Activated CD4-positive, alpha-beta memory T cell treated with anti-CD3 and anti-CD28 coated beads, Interleukin-2, amount 10 ng/mL, durations not matched to agents 7 days and 5 days (primary cell): ENCODE measurements at regions not wholly inside any gene's neighbourhood (a gene's known extent, or its start where the extent isn't known, plus 50 kb on each side); places are given as distances from the start of the nearest gene placed in this dataset.
"Not testable (repeated sequence)": the region's sequence is repeated elsewhere in the genome, so short reads cannot be mapped to it uniquely, and the experiment has no call there.

Source experiments
- CTCF ChIA-PET: fragments of 350-600 bp; sonication (Branson Sonifier 250); formaldehyde crosslinking; loops from one replicate; lab custom pipeline; 2021; ENCODE audit warnings: antibody characterized with exemption, inconsistent platforms; lab: Charles Lee
- POLR2A ChIA-PET: fragments of 350-600 bp; sonication (Branson Sonifier 250); formaldehyde crosslinking; loops from one replicate; lab custom pipeline; 2021; ENCODE audit warnings: antibody characterized with exemption; lab: Charles Lee
- DNase-seq: peaks from one replicate; pipeline ENCODE4 v3.0.0-alpha.2; 2020
- H3K27ac Mint-ChIP-seq: one replicate; pipeline ENCODE4 v1.8.0; 2021; ENCODE audit warnings: mild to moderate bottlenecking, mixed read lengths
- H3K27me3 Mint-ChIP-seq: one replicate; pipeline ENCODE4 v1.8.0; 2021; ENCODE audit warnings: mixed read lengths
- H3K36me3 Mint-ChIP-seq: one replicate; pipeline ENCODE4 v1.8.0; 2021; ENCODE audit warnings: low read depth, mixed read lengths
- H3K4me1 Mint-ChIP-seq: one replicate; pipeline ENCODE4 v1.8.0; 2021; ENCODE audit warnings: mixed read lengths
- H3K4me3 Mint-ChIP-seq: one replicate; pipeline ENCODE4 v1.8.0; 2021; ENCODE audit warnings: mild to moderate bottlenecking, mixed read lengths
- H3K9me3 Mint-ChIP-seq: one replicate; pipeline ENCODE4 v1.8.0; 2021; ENCODE audit warnings: mixed read lengths

DNA sequence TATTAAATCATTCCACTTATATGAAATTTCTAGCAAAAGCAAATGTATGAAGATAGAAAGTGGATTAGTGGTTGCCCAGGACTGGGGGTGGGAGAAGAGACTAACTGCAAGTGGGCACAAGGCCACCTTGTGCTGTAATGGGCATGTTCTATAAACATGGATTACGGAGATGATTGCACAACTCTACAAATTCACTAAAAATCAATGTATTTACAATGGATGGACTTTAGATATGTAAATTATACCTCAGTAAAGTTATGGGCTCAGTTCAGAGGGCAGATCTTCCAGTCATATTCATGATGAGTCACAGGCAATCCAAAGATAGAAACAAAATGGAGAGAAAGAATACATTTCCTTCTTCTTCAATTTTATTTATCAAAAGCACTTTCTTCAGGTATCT, 173.9 kb downstream of the NDUFA12 start:
- no peak for DNase-seq
- H3K4me3 Mint-ChIP-seq = no peak overlapping the region
- peaks cover 6% of the 10 kb centered on the region for H3K27me3 Mint-ChIP-seq
- H3K27ac Mint-ChIP-seq = no peak overlapping the region
- no peaks in the 10 kb centered on the region for H3K9me3 Mint-ChIP-seq
- ChIA-PET POLR2A (no interaction called here), CTCF (no interaction called here)
- H3K4me1 Mint-ChIP-seq = peaks cover 19% of the 10 kb centered on the region
- H3K36me3 Mint-ChIP-seq = no peaks in the 10 kb centered on the region

DNA sequence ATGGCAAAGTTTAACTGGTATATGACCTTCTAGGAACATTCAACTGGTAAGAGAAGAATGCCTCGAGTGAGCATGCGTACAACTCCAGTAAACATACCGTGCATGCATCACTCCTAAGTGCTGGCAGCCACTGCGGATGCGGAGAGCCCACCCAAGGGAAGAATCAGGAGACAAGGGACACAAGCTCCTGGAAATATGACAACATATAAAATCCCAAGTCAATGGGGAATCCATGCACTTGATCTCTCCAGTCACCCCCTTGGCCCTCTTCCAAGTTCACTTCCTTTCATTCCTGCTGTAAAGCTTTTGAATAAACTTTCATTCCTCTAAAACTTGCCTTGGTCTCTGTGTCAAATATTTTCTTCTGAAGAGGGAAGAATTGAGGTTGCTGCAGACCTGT, 168.7 kb upstream of the TMCC3 start:
- ChIA-PET POLR2A (no interaction called here), CTCF (no interaction called here)
- no peak for DNase-seq
- no peak overlapping the region for H3K4me3 Mint-ChIP-seq
- H3K36me3 Mint-ChIP-seq = no peaks in the 10 kb centered on the region
- H3K27ac Mint-ChIP-seq = no peak overlapping the region
- H3K27me3 Mint-ChIP-seq = peaks cover 5% of the 10 kb centered on the region
- H3K9me3 Mint-ChIP-seq = peaks cover 9% of the 10 kb centered on the region
- H3K4me1 Mint-ChIP-seq = peaks cover 3% of the 10 kb centered on the region

DNA sequence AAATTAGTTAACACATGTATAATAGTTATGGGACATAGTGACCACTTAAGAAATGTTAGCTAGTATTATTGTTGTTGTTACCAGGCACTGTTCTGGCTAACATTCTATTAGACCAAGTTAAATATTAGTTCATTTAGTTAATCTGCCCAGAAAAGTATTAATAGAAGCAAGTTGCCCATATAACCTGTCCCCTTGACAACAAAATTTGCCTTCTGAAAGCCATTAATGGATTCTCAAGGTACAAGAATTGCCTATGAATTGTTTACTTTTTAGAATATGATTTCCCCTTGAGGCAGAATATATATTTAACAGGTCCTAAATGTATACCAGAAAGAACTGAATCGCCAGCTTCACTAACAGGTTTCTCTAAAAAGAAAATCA, 167.3 kb upstream of the TMCC3 start:
- H3K27ac Mint-ChIP-seq = no peak overlapping the region
- no peak overlapping the region for H3K4me3 Mint-ChIP-seq
- H3K27me3 Mint-ChIP-seq = peaks cover 3% of the 10 kb centered on the region
- H3K9me3 Mint-ChIP-seq = peaks cover 20% of the 10 kb centered on the region
- DNase-seq = no peak
- H3K4me1 Mint-ChIP-seq = peaks cover 3% of the 10 kb centered on the region
- CTCF ChIA-PET = interaction anchor here (1.0 kb wide), 2 partner anchors 256 to 717 kb away, joined by 3 to 4 read pairs; partner anchors contain the start of gene NR2C1
- peaks cover 7% of the 10 kb centered on the region for H3K36me3 Mint-ChIP-seq
- POLR2A ChIA-PET = no interaction called here

DNA sequence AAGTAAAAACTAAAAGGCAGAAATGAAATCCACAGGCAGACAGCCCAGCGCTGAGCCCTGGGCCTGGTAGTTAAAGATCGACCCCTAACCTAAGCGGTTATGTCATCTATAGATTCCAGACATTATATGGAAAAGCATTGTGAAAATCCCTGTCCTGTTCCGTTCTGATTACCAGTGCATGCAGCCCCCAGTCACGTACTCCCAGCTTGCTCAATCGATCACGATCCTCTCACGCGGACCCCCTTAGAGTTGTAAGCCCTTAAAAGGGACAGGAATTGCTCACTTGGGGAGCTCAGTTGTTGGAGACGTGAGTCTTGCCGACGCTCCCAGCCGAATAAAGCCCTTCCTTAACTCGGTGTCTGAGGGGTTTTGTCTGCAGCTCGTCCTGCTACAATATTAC, 166.8 kb upstream of the TMCC3 start:
- CTCF ChIA-PET, H3K27me3 Mint-ChIP-seq, H3K36me3 Mint-ChIP-seq, H3K27ac Mint-ChIP-seq, H3K4me3 Mint-ChIP-seq, POLR2A ChIA-PET, H3K4me1 Mint-ChIP-seq, DNase-seq: not testable (repeated sequence)
- peaks cover 20% of the 10 kb centered on the region for H3K9me3 Mint-ChIP-seq

DNA sequence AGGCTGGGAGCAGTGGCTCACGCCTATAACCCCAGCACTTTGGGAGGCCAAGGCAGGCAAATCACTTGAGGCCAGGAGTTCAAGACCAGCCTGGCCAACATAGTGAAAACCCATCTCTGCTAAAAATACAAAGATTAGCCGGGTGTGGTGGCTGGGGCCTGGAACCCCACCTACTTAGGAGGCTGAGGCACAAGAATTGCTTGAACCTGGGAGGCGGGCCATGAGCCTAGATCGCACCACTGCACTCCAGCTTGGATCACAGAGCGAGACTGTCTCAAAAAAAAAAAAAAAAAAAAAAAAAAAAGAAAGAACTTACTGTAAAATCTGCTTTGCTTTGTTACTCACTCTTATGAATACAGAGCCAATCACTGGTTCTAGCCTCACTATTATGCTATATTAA, 166.4 kb upstream of the TMCC3 start:
- H3K4me3 Mint-ChIP-seq, H3K4me1 Mint-ChIP-seq, H3K27ac Mint-ChIP-seq, H3K27me3 Mint-ChIP-seq, H3K36me3 Mint-ChIP-seq, DNase-seq, CTCF ChIA-PET, POLR2A ChIA-PET: not testable (repeated sequence)
- H3K9me3 Mint-ChIP-seq = peaks cover 20% of the 10 kb centered on the region

DNA sequence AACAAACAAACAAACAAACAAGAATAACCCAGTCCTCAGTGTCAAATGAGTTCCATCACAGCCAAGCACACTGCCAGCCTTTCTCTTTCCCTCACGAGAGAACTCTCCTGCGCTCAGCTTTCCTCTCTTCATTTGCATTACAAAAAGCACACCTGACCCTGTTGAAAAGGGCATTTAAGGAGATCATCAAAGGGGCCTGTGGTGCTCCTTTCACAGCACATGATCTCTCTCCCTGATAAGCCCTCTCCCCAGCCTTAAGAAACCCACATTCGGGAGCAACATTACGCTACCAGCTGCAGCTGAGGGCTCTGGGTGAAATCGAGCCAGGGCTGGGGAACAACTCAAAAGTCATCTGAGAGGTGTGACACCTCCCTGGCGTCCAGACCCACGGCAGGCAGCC, 165.6 kb upstream of the TMCC3 start:
- ChIA-PET CTCF (no interaction called here), POLR2A (no interaction called here)
- DNase-seq = no peak
- no peak overlapping the region for H3K4me3 Mint-ChIP-seq
- H3K4me1 Mint-ChIP-seq = peaks cover 3% of the 10 kb centered on the region
- H3K27me3 Mint-ChIP-seq = peaks cover 4% of the 10 kb centered on the region
- peaks cover 27% of the 10 kb centered on the region for H3K9me3 Mint-ChIP-seq
- no peak overlapping the region for H3K27ac Mint-ChIP-seq
- peaks cover 7% of the 10 kb centered on the region for H3K36me3 Mint-ChIP-seq

DNA sequence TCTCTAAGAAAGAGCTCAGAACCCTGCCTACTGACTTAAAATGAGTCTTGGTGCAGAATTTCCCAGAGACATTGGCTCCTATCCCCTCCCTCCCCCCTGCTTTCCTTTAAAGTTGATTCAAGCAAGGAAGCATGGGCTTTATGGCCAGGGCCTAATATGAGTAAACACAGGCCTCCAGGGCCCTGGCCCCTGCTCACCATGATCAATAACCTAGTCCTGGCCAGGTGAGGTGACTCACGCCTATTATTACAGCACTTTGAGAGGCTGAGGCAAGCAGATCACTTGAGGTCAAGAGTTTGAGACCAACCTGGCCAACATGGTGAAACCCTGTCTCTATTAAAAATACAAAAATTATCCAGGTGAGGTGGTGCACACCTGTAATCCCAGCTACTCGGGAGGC, 165.1 kb upstream of the TMCC3 start:
- DNase-seq = no peak
- ChIA-PET POLR2A (no interaction called here), CTCF (no interaction called here)
- H3K27ac Mint-ChIP-seq = no peak overlapping the region
- peaks cover 28% of the 10 kb centered on the region for H3K9me3 Mint-ChIP-seq
- peaks cover 6% of the 10 kb centered on the region for H3K27me3 Mint-ChIP-seq
- no peak overlapping the region for H3K4me3 Mint-ChIP-seq
- H3K4me1 Mint-ChIP-seq = peaks cover 3% of the 10 kb centered on the region
- H3K36me3 Mint-ChIP-seq = peaks cover 7% of the 10 kb centered on the region

DNA sequence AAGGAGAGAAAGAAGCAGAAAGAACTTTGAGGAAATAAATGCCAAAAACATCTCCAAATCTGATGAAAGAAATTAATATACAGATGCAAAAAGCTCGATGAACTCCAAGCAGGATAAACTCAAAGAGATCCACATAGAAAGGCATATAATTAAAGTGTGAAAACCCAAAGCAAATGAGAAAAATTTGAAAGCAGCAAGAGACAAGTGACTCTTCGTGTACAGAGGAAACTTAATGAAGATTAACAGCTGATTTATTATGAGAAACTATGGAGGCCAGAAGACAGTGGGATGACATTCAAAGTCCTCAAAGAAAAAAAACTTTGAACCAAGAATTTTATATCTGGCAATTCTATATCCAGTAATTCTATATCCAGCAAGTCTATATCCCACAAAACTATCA, 163.0 kb upstream of the TMCC3 start:
- H3K4me3 Mint-ChIP-seq = no peak overlapping the region
- H3K36me3 Mint-ChIP-seq = peaks cover 7% of the 10 kb centered on the region
- DNase-seq = no peak
- ChIA-PET CTCF (no interaction called here), POLR2A (no interaction called here)
- H3K4me1 Mint-ChIP-seq = peaks cover 3% of the 10 kb centered on the region
- H3K27me3 Mint-ChIP-seq = peaks cover 11% of the 10 kb centered on the region
- H3K9me3 Mint-ChIP-seq = peaks cover 34% of the 10 kb centered on the region
- no peak overlapping the region for H3K27ac Mint-ChIP-seq

DNA sequence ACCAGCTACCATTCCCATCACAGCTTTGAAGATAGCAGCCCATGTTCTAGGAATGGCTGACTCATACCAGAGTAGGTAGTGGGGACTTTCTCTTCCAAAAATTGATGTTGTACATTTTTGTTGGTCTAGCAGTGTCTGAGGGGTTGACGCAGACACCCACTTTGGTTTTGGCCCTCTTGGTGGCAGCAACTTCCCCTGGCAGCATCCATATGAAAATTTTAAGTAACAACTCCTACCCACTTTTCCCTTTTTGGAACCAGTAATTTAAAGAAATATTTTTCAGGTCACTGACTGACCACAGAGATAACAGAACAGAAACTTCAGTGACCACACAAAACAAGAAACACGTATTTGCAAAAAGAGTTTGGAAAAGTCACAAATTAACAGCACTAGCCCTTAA, 162.0 kb upstream of the TMCC3 start:
- no peaks in the 10 kb centered on the region for H3K4me1 Mint-ChIP-seq
- peaks cover 7% of the 10 kb centered on the region for H3K36me3 Mint-ChIP-seq
- no peak overlapping the region for H3K27ac Mint-ChIP-seq
- ChIA-PET POLR2A (no interaction called here), CTCF (no interaction called here)
- H3K27me3 Mint-ChIP-seq = peaks cover 11% of the 10 kb centered on the region
- no peak overlapping the region for H3K4me3 Mint-ChIP-seq
- DNase-seq = no peak
- peaks cover 34% of the 10 kb centered on the region for H3K9me3 Mint-ChIP-seq

DNA sequence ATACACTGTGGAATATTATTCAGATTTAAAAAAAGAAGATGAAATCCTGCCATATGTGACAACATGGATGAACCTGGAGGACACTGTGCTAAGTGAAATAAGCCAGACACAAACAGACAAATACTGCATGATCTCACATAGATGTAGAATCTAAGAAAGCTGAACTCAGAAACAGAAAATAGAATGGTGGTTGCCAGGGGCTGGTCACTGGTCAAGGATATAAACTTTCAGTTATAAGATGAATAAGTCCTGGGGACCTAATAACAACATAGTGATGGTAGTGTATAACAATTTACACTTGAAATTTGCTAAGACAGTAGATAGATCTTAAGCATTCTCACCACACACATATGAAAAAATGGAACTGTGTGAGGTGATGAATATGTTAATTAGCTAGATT, 161.3 kb upstream of the TMCC3 start:
- H3K4me3 Mint-ChIP-seq = no peak overlapping the region
- H3K9me3 Mint-ChIP-seq = peaks cover 34% of the 10 kb centered on the region
- ChIA-PET CTCF (no interaction called here), POLR2A (no interaction called here)
- no peak for DNase-seq
- peaks cover 7% of the 10 kb centered on the region for H3K36me3 Mint-ChIP-seq
- H3K27me3 Mint-ChIP-seq = peaks cover 13% of the 10 kb centered on the region
- H3K4me1 Mint-ChIP-seq = no peaks in the 10 kb centered on the region
- no peak overlapping the region for H3K27ac Mint-ChIP-seq

DNA sequence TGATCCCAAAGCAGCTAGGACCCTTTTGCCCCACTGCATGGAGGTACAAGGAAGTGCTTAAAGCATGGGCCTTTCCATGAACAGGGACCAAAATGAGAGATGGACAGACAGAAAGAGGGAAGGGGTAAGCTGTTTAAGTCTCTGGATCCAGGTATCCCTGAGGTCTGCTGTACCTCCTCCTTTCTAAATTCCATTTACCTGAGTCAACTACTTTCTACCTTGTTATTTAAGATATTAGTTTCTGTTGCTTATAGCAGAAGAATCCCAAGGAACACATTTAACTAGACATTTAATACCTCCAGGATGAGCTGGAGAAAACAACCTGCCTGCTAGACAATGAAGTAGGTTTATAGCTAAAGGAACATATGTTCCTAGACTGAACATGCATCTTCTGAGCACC, 157.6 kb upstream of the TMCC3 start:
- Mint-ChIP-seq H3K27ac (no peak overlapping the region), H3K36me3 (peaks cover 3% of the 10 kb centered on the region), H3K4me3 (no peak overlapping the region), H3K27me3 (peaks cover 10% of the 10 kb centered on the region), H3K9me3 (peaks cover 17% of the 10 kb centered on the region), H3K4me1 (no peaks in the 10 kb centered on the region)
- POLR2A ChIA-PET = no interaction called here
- CTCF ChIA-PET = no interaction called here
- no peak for DNase-seq

DNA sequence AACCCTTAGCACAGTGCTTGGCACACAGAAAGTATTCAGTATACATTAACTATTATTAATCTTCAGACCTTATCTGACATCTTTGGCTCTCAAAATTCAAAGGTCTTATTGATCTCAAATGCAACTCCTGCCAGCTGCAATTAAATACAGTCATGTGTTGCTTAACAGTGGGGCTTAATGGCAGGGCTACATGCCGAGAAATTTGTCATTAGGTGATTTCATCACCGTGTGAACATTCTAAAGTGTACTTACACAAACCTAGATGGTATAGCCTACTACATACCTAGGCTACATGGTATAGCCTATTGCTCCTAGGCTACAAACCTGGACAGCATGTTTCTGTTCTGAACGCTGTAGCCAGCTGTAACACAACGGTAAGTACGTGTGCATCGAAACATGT, 156.3 kb upstream of the TMCC3 start:
- Mint-ChIP-seq H3K4me1 (no peaks in the 10 kb centered on the region), H3K27me3 (peaks cover 11% of the 10 kb centered on the region), H3K27ac (no peak overlapping the region), H3K4me3 (no peak overlapping the region), H3K9me3 (peaks cover 12% of the 10 kb centered on the region), H3K36me3 (no peaks in the 10 kb centered on the region)
- ChIA-PET CTCF (no interaction called here), POLR2A (no interaction called here)
- DNase-seq = no peak

DNA sequence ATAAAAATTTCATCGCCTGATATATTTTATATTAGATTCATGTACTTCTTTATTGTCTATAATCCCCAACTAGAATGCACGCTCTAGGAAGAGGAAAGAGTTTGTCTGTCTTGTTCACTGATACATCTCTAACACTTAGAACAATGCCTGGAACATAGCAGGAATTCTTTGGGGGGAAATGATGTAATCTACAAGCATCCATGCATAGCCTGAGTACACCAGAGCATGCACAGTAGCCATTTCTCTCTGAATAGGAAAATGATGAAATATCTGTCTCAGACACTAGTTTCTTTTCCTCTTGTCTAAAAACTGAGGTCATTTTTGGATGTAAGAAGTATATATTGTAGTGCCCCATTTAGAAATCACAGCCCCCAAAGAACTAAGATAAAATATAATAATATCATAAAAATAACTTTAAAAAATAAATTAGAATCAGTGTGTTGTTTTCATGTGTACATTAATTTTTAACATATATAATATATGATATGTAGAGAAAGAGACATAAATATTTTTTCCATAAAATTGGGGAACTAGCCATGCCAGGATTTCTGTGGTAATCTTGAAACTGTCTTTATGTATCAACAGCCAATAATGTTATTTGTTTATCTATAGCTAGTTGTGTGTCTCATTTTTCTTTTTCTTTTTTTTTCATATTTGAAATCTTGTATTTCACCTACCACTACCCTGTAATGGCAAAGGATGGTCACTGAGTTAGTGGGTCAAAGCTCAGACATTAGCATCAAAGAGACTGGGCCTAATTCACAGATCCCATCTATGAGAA, 155.6 kb upstream of the TMCC3 start:
- Mint-ChIP-seq H3K36me3 (no peaks in the 10 kb centered on the region), H3K27me3 (peaks cover 10% of the 10 kb centered on the region), H3K4me3 (no peak overlapping the region), H3K9me3 (peaks cover 7% of the 10 kb centered on the region), H3K4me1 (no peaks in the 10 kb centered on the region), H3K27ac (no peak overlapping the region)
- ChIA-PET CTCF (no interaction called here), POLR2A (no interaction called here)
- DNase-seq = no peak

DNA sequence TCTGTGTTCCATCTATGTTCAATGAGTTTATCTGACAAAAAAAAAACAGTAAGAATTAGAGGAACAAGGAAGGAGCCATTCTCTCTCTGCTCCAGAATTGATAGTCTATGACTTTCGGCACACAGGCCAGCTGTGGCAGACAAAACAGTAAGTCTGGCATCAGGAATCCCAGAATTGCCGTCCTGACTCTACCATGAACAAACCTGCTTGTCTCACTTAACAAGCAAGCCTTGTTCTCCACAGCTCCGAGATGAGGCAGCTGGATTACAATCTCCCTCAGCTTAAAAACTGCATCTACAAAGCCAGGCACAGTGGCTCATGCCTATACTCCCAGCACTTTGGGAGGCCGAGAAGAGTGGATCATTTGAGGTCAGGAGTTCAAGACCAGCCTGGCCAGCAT, 153.6 kb upstream of the TMCC3 start:
- ChIA-PET CTCF (no interaction called here), POLR2A (no interaction called here)
- H3K27me3 Mint-ChIP-seq = peaks cover 5% of the 10 kb centered on the region
- H3K4me3 Mint-ChIP-seq = no peak overlapping the region
- H3K4me1 Mint-ChIP-seq = no peaks in the 10 kb centered on the region
- no peak for DNase-seq
- H3K27ac Mint-ChIP-seq = no peak overlapping the region
- H3K36me3 Mint-ChIP-seq = no peaks in the 10 kb centered on the region
- peaks cover 1% of the 10 kb centered on the region for H3K9me3 Mint-ChIP-seq
